ENCODE measurements at regions not wholly inside any gene's neighbourhood (a gene's known extent, or its start where the extent isn't known, plus 50 kb on each side); places are given as distances from the start of the nearest gene placed in this dataset.
"Not testable (repeated sequence)": the region's sequence is repeated elsewhere in the genome, so short reads cannot be mapped to it uniquely, and the experiment has no call there.

DNA sequence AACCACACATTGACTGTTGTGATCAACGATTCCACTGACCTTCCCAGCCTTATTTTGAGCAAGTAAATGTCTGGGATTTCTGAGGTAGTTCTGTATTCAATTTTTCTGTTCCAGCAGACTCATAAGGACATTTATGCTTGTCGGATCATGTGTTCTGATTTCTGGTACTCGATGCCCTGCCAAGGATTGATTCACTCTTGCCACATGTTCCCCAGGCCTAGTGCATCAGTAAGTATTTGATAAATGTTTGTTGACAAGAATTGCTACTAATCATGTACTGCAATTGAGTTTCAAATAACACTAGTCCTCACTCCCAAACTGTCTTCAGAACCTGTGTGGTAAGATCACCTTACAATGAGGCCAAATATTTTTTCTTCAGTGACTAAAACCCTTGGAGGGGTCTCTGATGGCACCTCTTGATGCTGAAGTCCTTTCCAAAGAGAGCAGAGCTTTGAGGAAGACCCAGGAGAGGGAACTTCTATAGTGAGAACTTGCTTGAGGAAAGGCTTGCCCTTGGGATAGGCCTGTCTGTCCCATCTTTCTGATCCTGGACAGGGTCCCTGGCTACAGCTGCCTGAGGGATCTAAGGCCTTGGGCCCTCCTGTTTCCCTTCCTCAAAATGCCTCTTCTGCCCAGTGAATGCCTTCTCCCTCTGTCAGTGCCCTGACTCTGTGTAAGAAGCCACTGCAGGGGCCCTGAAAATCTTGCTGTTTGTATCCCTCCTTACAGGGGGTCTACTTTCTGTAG lies 115.8 kb upstream of the FAM78B start:
- DNase-seq: no peak
- ATAC-seq: no peak
- Mint-ChIP-seq H3K27me3 (ENCODE audit: low read depth) (no peaks in the 10 kb centered on the region), H3K4me3 (no peak overlapping the region), H3K27ac (no peak overlapping the region), H3K36me3 (ENCODE audit: low read depth) (no peaks in the 10 kb centered on the region), H3K9me3 (ENCODE audit: insufficient read depth) (no peaks in the 10 kb centered on the region), H3K4me1 (ENCODE audit: low read depth) (no peaks in the 10 kb centered on the region)
- CTCF ChIA-PET: no interaction called here
- POLR2A ChIA-PET: no interaction called here

DNA sequence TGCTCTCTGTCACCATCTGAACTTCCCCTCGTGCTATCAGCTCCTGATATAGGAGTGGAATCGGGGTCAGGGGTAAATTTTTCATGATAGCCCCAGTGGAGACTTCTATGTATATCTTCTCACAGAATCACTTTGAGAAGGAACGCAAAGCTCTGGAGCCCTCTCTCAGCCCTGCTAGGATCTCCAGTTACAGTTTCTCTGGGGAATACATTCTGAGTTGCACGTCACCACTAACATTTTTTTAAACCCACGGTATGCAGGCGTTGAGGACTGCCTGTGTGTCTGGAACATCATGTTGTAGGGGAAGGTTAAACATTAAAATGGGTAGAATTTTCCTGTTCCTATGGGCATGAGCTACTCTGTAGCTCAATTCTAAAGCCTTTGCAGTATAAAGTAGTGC lies 116.4 kb upstream of the FAM78B start:
- no peaks in the 10 kb centered on the region for H3K4me1 Mint-ChIP-seq (ENCODE audit: low read depth)
- H3K27ac Mint-ChIP-seq: no peak overlapping the region
- H3K9me3 Mint-ChIP-seq (ENCODE audit: insufficient read depth): no peaks in the 10 kb centered on the region
- H3K4me3 Mint-ChIP-seq: no peak overlapping the region
- no peaks in the 10 kb centered on the region for H3K27me3 Mint-ChIP-seq (ENCODE audit: low read depth)
- H3K36me3 Mint-ChIP-seq (ENCODE audit: low read depth): no peaks in the 10 kb centered on the region
- CTCF ChIA-PET: no interaction called here
- DNase-seq (no peak), ATAC-seq (no peak)
- POLR2A ChIA-PET: no interaction called here

DNA sequence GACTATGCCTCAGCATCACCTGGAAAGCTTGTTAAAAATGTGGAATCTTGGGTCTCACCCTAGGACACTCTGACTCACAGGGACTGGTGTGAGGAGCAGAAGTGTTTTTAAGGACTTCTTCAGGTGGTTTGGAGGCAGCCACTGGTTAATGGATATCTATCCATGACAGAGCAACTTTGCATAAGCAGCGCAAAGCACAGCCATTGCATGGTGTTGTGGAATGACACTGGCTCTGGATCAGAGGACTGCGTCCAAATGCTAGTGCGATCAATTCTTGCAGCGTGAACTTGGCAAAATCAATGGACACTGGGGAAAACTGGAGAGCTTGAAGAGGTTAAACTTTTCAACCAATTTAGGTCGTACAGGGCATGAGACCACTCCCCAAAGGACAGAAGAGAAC lies 116.8 kb upstream of the FAM78B start:
- Mint-ChIP-seq H3K36me3 (ENCODE audit: low read depth) (no peaks in the 10 kb centered on the region), H3K4me3 (no peak overlapping the region), H3K27me3 (ENCODE audit: low read depth) (no peaks in the 10 kb centered on the region), H3K4me1 (ENCODE audit: low read depth) (no peaks in the 10 kb centered on the region), H3K9me3 (ENCODE audit: insufficient read depth) (no peaks in the 10 kb centered on the region), H3K27ac (no peak overlapping the region)
- DNase-seq (no peak), ATAC-seq (no peak)
- POLR2A ChIA-PET: no interaction called here
- CTCF ChIA-PET: no interaction called here

DNA sequence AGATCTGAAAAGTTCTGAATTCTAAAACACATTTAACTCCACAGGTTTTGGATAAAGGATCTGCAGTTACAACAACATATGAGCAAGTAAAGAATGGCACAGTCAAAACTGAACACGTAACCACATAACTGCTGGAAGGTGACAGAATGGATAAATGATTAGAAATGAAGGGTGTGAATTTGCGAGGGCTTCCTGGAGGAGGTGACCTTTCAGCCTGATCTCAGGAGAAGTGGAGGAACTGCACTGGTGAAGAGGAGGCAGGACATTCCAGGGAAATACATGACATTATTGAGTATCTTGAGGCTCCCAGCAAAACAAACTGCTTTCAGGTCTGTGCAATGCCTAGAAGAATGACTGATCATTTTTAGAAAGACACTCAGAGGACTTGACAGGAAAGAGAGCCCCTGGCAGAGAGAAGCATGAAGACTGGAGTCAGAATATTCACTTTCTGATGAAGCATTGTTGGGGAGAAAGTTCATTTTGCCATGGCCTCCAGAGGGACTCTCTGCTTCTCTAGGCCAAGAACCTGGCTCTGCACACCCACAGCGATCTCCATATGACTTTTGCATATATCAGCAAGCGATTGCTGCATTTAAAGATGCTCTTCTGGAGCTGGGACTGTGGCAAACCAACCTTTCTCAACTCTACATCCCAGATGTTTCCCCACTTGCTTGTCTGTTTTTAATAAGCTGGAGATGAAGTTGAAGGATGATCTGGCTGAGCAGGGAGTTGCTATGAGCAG lies 122.7 kb upstream of the FAM78B start:
- no peak overlapping the region for H3K27ac Mint-ChIP-seq
- no peaks in the 10 kb centered on the region for H3K9me3 Mint-ChIP-seq (ENCODE audit: insufficient read depth)
- POLR2A ChIA-PET: no interaction called here
- DNase-seq (no peak), ATAC-seq (no peak)
- H3K4me3 Mint-ChIP-seq: no peak overlapping the region
- H3K36me3 Mint-ChIP-seq (ENCODE audit: low read depth): no peaks in the 10 kb centered on the region
- H3K27me3 Mint-ChIP-seq (ENCODE audit: low read depth): no peaks in the 10 kb centered on the region
- CTCF ChIA-PET: no interaction called here
- H3K4me1 Mint-ChIP-seq (ENCODE audit: low read depth): no peaks in the 10 kb centered on the region

DNA sequence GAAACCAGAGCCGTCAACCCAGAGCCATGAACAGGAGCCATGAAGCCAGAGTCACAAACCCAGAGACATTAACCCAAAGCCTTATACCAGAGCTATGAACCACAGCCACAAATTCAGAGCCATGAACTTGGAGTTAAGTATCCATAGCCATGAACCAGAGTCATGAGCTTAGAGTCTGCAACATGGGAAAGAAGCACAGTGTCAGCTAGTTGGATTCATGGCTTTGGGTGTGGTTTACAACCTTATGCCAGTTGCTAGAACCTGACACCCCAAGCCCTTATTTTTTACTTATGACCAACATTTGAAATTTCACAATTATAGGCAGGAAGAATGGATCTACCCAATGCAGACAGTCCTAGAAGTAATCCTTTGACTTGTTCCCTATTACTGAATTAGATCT lies 128.9 kb upstream of the FAM78B start:
- no peaks in the 10 kb centered on the region for H3K27me3 Mint-ChIP-seq (ENCODE audit: low read depth)
- CTCF ChIA-PET: no interaction called here

DNA sequence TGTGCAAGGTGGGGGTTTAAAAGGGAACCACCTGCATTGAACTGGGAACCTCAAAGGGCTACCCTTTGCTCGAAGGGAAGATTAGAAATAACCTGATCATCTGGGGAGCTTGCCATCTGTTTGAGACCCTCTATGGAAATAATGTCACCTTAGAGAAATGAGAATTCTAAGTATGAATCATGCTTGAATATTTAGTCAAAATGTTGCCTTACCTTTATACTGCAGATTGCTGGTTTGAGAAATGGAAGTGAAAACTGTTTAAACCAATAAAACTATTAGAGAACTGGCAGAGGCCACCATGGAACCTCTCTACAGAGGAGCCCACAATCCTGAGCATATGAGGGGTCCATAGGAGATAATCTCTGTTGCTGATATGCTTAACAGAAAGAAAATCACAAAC lies 131.2 kb upstream of the FAM78B start:
- no peak overlapping the region for H3K4me3 Mint-ChIP-seq
- no peak for ATAC-seq
- no peaks in the 10 kb centered on the region for H3K9me3 Mint-ChIP-seq (ENCODE audit: insufficient read depth)
- H3K27ac Mint-ChIP-seq: no peak overlapping the region
- no peaks in the 10 kb centered on the region for H3K27me3 Mint-ChIP-seq (ENCODE audit: low read depth)
- DNase-seq: no peak
- no peaks in the 10 kb centered on the region for H3K4me1 Mint-ChIP-seq (ENCODE audit: low read depth)
- POLR2A ChIA-PET: no interaction called here
- H3K36me3 Mint-ChIP-seq (ENCODE audit: low read depth): no peaks in the 10 kb centered on the region
- CTCF ChIA-PET: no interaction called here

More for the DNA sequence above, 128.9 kb upstream of the FAM78B start:
- H3K4me1 Mint-ChIP-seq (ENCODE audit: low read depth): no peaks in the 10 kb centered on the region
- H3K27ac Mint-ChIP-seq: no peak overlapping the region
- POLR2A ChIA-PET: no interaction called here
- DNase-seq (no peak), ATAC-seq (no peak)
- no peaks in the 10 kb centered on the region for H3K36me3 Mint-ChIP-seq (ENCODE audit: low read depth)
- H3K4me3 Mint-ChIP-seq: no peak overlapping the region
- H3K9me3 Mint-ChIP-seq (ENCODE audit: insufficient read depth): no peaks in the 10 kb centered on the region

DNA sequence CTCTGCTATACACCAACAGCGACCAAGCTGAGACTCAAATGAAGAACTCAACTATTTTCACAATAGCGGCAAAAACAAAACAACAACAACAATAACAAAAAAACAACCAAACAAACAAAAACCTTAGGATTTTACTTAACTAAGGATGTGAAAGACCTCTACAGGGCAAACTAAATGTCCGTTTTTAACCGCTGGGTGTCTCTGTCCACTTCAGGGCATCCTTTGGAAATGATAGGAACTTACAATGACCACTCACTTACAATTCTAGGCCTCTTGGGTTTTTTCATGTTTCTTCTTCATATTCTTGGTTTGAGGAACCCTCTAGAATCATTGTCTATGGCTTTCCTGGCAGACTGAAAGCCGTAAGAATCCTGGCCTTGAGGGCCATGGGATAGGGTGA lies 134.0 kb upstream of the FAM78B start:
- H3K4me3 Mint-ChIP-seq: no peak overlapping the region
- CTCF ChIA-PET: no interaction called here

DNA sequence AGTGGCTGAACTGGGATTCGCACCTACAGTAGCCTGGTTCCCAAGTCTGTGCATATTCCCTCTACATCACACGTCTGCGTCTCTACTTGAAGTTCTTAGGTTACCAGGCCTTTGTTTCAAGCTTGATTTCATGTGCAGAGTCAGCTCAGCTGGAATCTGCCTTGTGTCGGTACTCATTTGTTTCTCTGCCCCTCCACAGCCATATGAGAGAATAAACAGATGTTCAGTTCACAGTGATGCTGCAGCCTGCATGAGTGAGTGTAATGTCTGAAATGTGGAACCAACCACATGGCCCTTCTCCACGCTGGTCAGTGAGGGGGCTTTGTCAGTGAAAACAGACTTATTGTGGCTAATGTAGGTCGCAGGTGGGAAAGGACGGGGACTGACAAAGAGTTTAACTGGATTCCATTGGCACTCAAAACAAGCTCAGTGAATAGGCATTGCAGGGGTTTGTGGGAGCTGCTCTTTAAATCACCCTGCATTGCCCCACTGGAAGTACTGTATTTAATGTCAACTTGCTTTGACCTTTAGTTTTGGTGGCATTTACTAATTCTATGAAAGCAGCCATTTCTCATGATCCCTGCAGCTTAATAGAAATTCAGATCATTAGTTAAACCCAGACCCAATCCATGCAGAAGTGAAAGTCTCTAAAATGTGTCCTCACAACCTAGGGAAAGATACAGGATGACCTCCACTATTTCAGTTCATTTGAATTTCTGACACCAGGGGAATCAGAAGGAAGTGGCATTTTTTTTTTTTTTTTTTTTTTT lies 136.4 kb upstream of the FAM78B start:
- no peaks in the 10 kb centered on the region for H3K27me3 Mint-ChIP-seq (ENCODE audit: low read depth)
- no peak for ATAC-seq
- no peak overlapping the region for H3K27ac Mint-ChIP-seq
- DNase-seq: no peak
- no peaks in the 10 kb centered on the region for H3K9me3 Mint-ChIP-seq (ENCODE audit: insufficient read depth)
- no peaks in the 10 kb centered on the region for H3K4me1 Mint-ChIP-seq (ENCODE audit: low read depth)
- CTCF ChIA-PET: no interaction called here
- POLR2A ChIA-PET: no interaction called here
- H3K4me3 Mint-ChIP-seq: no peak overlapping the region
- H3K36me3 Mint-ChIP-seq (ENCODE audit: low read depth): no peaks in the 10 kb centered on the region

More for the DNA sequence above, 134.0 kb upstream of the FAM78B start:
- Mint-ChIP-seq H3K27ac (no peak overlapping the region), H3K36me3 (ENCODE audit: low read depth) (no peaks in the 10 kb centered on the region), H3K9me3 (ENCODE audit: insufficient read depth) (no peaks in the 10 kb centered on the region), H3K27me3 (ENCODE audit: low read depth) (no peaks in the 10 kb centered on the region), H3K4me1 (ENCODE audit: low read depth) (no peaks in the 10 kb centered on the region)
- no peak for DNase-seq
- ATAC-seq: no peak
- POLR2A ChIA-PET: no interaction called here

DNA sequence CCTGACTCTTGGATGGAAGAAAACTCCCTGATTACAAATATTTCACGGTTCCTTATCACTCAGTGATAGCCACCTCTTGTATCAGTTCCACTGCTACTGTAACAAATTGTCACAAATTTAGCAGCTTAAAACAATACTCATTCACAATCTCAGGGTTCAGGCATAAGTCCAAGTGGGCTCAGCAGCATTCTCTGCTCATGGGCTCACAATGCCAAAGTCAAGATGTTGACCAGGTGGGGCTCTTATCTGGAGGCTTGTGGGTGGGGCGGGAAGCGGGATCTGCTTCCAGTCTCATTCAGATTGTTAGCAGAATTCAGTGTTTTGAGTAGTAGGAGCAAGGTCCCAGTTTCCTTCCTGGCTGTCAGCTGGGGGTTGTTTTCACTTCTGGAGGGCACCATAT lies 137.3 kb upstream of the FAM78B start:
- Mint-ChIP-seq H3K4me3 (no peak overlapping the region), H3K27me3 (ENCODE audit: low read depth) (no peaks in the 10 kb centered on the region), H3K27ac (no peak overlapping the region), H3K4me1 (ENCODE audit: low read depth) (no peaks in the 10 kb centered on the region), H3K9me3 (ENCODE audit: insufficient read depth) (no peaks in the 10 kb centered on the region), H3K36me3 (ENCODE audit: low read depth) (no peaks in the 10 kb centered on the region)
- CTCF ChIA-PET: no interaction called here
- POLR2A ChIA-PET: no interaction called here
- ATAC-seq (no peak), DNase-seq (no peak)

DNA sequence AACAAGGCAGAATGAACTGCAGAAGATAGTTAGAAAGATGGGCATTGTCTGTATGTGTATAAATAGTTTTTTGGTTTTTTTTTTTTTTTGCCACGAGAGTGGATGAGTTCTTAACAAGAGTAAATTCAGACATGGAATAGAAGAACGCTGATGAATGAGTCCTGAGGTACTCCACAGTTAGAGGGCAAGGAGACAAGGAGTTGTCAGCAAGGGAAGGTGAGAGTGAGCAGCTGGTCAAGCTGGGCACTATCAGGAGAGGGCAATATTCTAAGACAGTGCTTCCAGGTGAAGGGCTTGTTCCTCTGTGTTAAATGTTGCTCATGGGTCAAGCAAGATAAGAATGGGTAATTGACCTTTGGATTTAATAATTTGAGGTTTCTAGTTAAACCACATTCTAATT lies 138.6 kb upstream of the FAM78B start:
- ATAC-seq: no peak
- H3K9me3 Mint-ChIP-seq (ENCODE audit: insufficient read depth): no peaks in the 10 kb centered on the region
- H3K27me3 Mint-ChIP-seq (ENCODE audit: low read depth): no peaks in the 10 kb centered on the region
- no peaks in the 10 kb centered on the region for H3K36me3 Mint-ChIP-seq (ENCODE audit: low read depth)
- no peak for DNase-seq
- ChIA-PET POLR2A (no interaction called here), CTCF (no interaction called here)
- no peak overlapping the region for H3K4me3 Mint-ChIP-seq
- no peak overlapping the region for H3K27ac Mint-ChIP-seq
- no peaks in the 10 kb centered on the region for H3K4me1 Mint-ChIP-seq (ENCODE audit: low read depth)

DNA sequence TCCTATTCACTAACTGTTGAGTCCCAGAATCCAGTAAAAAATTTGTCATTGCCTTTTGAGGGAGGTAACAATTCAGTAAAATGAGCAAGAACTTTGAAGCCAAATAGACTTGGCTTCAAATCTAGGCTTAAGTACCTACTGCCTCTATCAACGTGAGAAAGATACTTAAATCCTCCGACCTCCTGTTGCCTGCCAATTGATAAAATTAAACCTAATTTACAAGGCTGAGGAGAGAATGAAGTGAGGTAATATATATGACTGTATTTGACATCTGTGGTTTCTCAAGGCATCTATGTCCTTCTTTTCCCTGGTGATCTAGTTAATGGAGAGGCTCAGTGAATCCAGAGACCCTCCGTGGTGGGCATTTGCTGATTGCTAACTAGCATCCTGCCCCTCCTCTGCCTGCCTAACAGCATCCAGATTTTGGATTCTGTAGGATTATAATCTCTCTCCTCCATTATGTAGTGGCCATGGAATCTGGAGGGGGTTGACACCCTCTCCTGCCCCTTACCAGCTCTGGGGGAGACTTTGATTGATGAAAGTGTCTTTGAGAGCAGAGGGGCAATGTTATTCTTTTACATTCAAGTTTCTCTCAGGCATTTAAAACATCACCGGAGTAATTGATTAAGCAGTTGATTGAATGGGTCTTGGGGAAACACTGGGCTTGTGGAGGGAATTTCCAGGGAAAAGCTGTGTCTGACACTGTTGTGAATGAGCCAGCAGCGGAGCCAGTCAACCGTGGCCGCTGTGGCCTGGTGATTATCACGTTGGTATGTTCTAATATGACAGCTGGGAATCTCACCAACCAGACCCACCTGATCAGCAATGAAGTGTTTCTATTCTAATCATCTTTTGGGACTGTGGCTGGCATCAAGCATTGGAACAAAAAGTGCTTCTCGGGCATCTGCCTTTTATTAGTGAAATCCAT lies 140.7 kb upstream of the FAM78B start:
- no peak for ATAC-seq
- Mint-ChIP-seq H3K27me3 (ENCODE audit: low read depth) (no peaks in the 10 kb centered on the region), H3K9me3 (ENCODE audit: insufficient read depth) (no peaks in the 10 kb centered on the region), H3K27ac (no peak overlapping the region), H3K36me3 (ENCODE audit: low read depth) (no peaks in the 10 kb centered on the region), H3K4me1 (ENCODE audit: low read depth) (no peaks in the 10 kb centered on the region), H3K4me3 (no peak overlapping the region)
- no peak for DNase-seq
- ChIA-PET CTCF (no interaction called here), POLR2A (no interaction called here)

DNA sequence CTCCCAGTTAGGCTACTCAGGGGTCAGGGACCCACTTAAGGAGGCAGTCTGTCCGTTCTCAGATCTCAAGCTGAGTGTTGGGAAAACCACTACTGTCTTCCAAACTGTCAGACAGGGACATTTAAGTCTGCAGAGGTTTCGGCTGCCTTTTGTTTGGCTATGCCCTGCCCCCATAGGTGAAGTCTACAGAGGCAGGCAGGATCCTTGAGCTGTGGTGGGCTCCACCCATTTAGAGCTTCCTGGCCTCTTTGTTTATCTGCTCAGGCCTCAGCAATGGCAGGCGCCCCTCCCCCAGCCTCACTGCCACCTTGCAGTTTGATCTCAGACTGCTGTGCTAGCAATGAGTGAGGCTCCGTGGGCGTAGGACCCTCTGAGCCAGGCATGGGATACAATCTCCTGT lies 149.5 kb upstream of the FAM78B start:
- H3K9me3 Mint-ChIP-seq (ENCODE audit: insufficient read depth); H3K27ac Mint-ChIP-seq; H3K36me3 Mint-ChIP-seq (ENCODE audit: low read depth); H3K4me3 Mint-ChIP-seq; H3K27me3 Mint-ChIP-seq (ENCODE audit: low read depth); H3K4me1 Mint-ChIP-seq (ENCODE audit: low read depth); ATAC-seq; CTCF ChIA-PET; DNase-seq; POLR2A ChIA-PET: not testable (repeated sequence)
